HepG2 (cell line): ENCODE measurements at regions not wholly inside any gene's neighbourhood (a gene's known extent, or its start where the extent isn't known, plus 50 kb on each side); places are given as distances from the start of the nearest gene placed in this dataset.

Experiments used
- ATAC-seq: fragments of 200-7000 bp; cut with Tn5 transposase; 3 replicates; pipeline ENCODE4 v1.9.1; 2020; ENCODE audit warnings: mild to moderate bottlenecking, moderate library complexity
- BruUV-seq: library from RNA; stranded (reverse); fragments of 400-500 nt; replicated peaks from 2 replicates; lab custom pipeline; 2021; lab: Mats Ljungman, UMichigan
- CTCF ChIA-PET: fragments of 300-600 bp; formaldehyde crosslinking; extraction: SDS; loops from one replicate; lab custom pipeline; 2021; ENCODE audit warnings: low total read pairs, inconsistent platforms, low intra/inter-chr PET ratio; lab: Yijun Ruan, JAX
- POLR2A ChIA-PET: fragments of 350-600 bp; sonication (Branson Sonifier 250); formaldehyde crosslinking; loops from one replicate; lab custom pipeline; 2020; ENCODE audit warnings: antibody characterized with exemption, inconsistent platforms; lab: Yijun Ruan, JAX
- DNase-seq: peaks from one replicate; pipeline ENCODE4 v3.0.0-alpha.2; 2015; ENCODE audit warnings: low spot score
- FAIRE-seq: peaks from 3 replicates; lab custom pipeline; 2011; peaks lifted over from hg19 to GRCh38; lab: Jason Lieb, UNC
- H2AFZ ChIP-seq: one replicate; pipeline ENCODE4 v1.6.1; 2011; ENCODE audit warnings: low read length, inconsistent platforms
- H3K27ac ChIP-seq: fragments of 300-600 bp; 3 replicates; pipeline ENCODE4 v1.8.0; 2011; ENCODE audit warnings: mixed run types, mild to moderate bottlenecking, mixed read lengths, low read length, inconsistent platforms; ENCODE audit not compliant: insufficient read depth; ENCODE audit errors: extremely low read length
- H3K27me3 ChIP-seq, 2 experiments: fragments of 200-600 bp in 1 of 2; 2 replicates in 1 of 2; 3 replicates in 1 of 2; pipeline versions ENCODE4 v1.6.0 to v1.8.0; 2011; ENCODE audit warnings: low read length in 2 of 2, mild to moderate bottlenecking in 2 of 2, moderate library complexity in 2 of 2, inconsistent platforms in 1 of 2; ENCODE audit not compliant: insufficient read depth in 2 of 2, control insufficient read depth in 1 of 2
- H3K36me3 ChIP-seq, 2 experiments: fragments of 200-600 bp in 1 of 2; replicated peaks in 1 of 2; 2 replicates in 1 of 2; 3 replicates in 1 of 2; pipeline versions ENCODE4 v1.5.1 to v1.8.0; 2011; ENCODE audit warnings: low read length in 2 of 2, inconsistent platforms in 1 of 2; ENCODE audit not compliant: insufficient read depth in 2 of 2, control insufficient read depth in 1 of 2
- H3K4me1 ChIP-seq: 2 replicates; pipeline ENCODE4 v1.5.1; 2012; ENCODE audit warnings: low read length, inconsistent platforms; ENCODE audit not compliant: insufficient read depth
- H3K4me2 ChIP-seq: 2 replicates; pipeline ENCODE4 v1.6.0; 2011; ENCODE audit warnings: low read depth, low read length, inconsistent platforms
- H3K4me3 ChIP-seq, 3 experiments: fragments of 200-600 bp in 1 of 3; sonication (generic), shearing (Covaris generic) in 1 of 3; replicated peaks in 1 of 3; 2 replicates each; pipeline ENCODE4 v1.5.1; 2011 to 2016; ENCODE audit warnings: low read length in 3 of 3, inconsistent platforms in 2 of 3, low read depth in 2 of 3, mild to moderate bottlenecking in 2 of 3, control low read depth in 1 of 3, mixed read lengths in 1 of 3; ENCODE audit not compliant: insufficient read depth in 1 of 3
- H3K79me2 ChIP-seq: one replicate; pipeline ENCODE4 v1.6.1; 2011; ENCODE audit warnings: low read length, inconsistent platforms; ENCODE audit not compliant: insufficient read depth
- H3K9ac ChIP-seq: 2 replicates; pipeline ENCODE4 v1.6.0; 2011; ENCODE audit warnings: mild to moderate bottlenecking, low read depth, low read length, inconsistent platforms; ENCODE audit not compliant: insufficient read depth
- H3K9me3 ChIP-seq: 2 replicates; pipeline ENCODE4 v1.5.1; 2012; ENCODE audit warnings: mild to moderate bottlenecking, low read length
- H4K20me1 ChIP-seq: 2 replicates; pipeline ENCODE4 v1.6.0; 2011; ENCODE audit warnings: inconsistent platforms, mild to moderate bottlenecking, low read length, moderate library complexity; ENCODE audit not compliant: insufficient read depth
- CERS6 ChIP-seq: sonication (generic); formaldehyde crosslinking; IDR thresholded peaks from 2 replicates; pipeline ENCODE4 v1.5.0; 2020; ENCODE audit warnings: missing genetic modification reagents
- DMTF1 ChIP-seq: sonication (generic); formaldehyde crosslinking; IDR thresholded peaks from 2 replicates; pipeline ENCODE4 v1.4.0; 2020; ENCODE audit warnings: mild to moderate bottlenecking, missing genetic modification reagents
- E2F1 ChIP-seq: sonication (generic); formaldehyde crosslinking; IDR thresholded peaks from 2 replicates; pipeline ENCODE4 v1.5.0; 2020; ENCODE audit warnings: missing genetic modification reagents
- FOXO4 ChIP-seq: sonication (generic); formaldehyde crosslinking; conservative IDR thresholded peaks from 2 replicates; pipeline ENCODE4 v1.8.1; 2023; ENCODE audit warnings: missing genetic modification reagents
- MAFF ChIP-seq: IDR thresholded peaks from 2 replicates; pipeline ENCODE4 v1.6.1; 2011; ENCODE audit warnings: low read depth, low read length, improper control_type of control experiment
- MAFK ChIP-seq, 2 experiments: IDR thresholded peaks in 1 of 2; conservative IDR thresholded peaks in 1 of 2; 2 replicates each; pipeline ENCODE4 v1.6.1; 2011; ENCODE audit warnings: improper control_type of control experiment in 2 of 2, low read length in 2 of 2
- WGBS: methylation state at CpG from one replicate; pipeline ENCODE4 v1.1.6; 2017; ENCODE audit warnings: low lambda C conversion rate; 5-methylcytosine and 5-hydroxymethylcytosine counted together
- in situ Hi-C: cut with HindIII; loops from 2 replicates; pipeline ENCODE4 v1.10.0; 2017; ENCODE audit warnings: low pct_unique_long_range_greater_than_20kb; ENCODE audit not compliant: extremely low pct_ligation_motif_present
- intact Hi-C: fragments of 100-400 bp; cut with micrococcal nuclease; formaldehyde crosslinking; loops from one replicate; pipeline ENCODE4 v1.10.0; 2022; ENCODE audit not compliant: unreplicated experiment

GRCh38 chr11:97414801-97415200 lies 1025.0 kb downstream of the JRKL start:
- Histone ChIP-seq H2AFZ (no peak overlapping the region), H4K20me1 (no peaks in the 10 kb centered on the region), H3K27me3 (no peaks in the 10 kb centered on the region), H3K4me3 (no peak overlapping the region), H3K27ac (no peak overlapping the region), H3K79me2 (no peaks in the 10 kb centered on the region), H3K9me3 (peaks cover 8% of the 10 kb centered on the region), H3K4me2 (no peak overlapping the region), H3K36me3 (no peaks in the 10 kb centered on the region), H3K4me1 (no peaks in the 10 kb centered on the region), H3K9ac (no peak overlapping the region)
- ChIA-PET POLR2A (no interaction called here), CTCF (no interaction called here)
- in situ Hi-C loops (no loop called here), intact Hi-C loops (no loop called here)
- no TSS peak for BruUV-seq
- ATAC-seq (no peak), FAIRE-seq (no peak), DNase-seq (no peak)
- 0% methylated on average over 2 of the region's 2 CpGs for WGBS
- TF ChIP-seq FOXO4, result no peak
- no peak for TF ChIP-seq E2F1 (CRISPR knock-in tag)
- no peak for TF ChIP-seq CERS6 (CRISPR knock-in tag)

GRCh38 chr11:97419729-97420128 lies 1029.9 kb downstream of the JRKL start:
- intact Hi-C loops, result no loop called here
- Histone ChIP-seq H3K4me2 (no peak overlapping the region), H4K20me1 (no peaks in the 10 kb centered on the region), H3K27me3 (no peaks in the 10 kb centered on the region), H3K27ac (no peak overlapping the region), H3K4me3 (no peak overlapping the region), H3K9me3 (no peaks in the 10 kb centered on the region), H3K4me1 (no peaks in the 10 kb centered on the region), H2AFZ (no peak overlapping the region), H3K36me3 (no peaks in the 10 kb centered on the region), H3K9ac (no peak overlapping the region), H3K79me2 (no peaks in the 10 kb centered on the region)
- TF ChIP-seq MAFF, result peak; percentile 54; the same call in 1 of the 2 replicates
- TF ChIP-seq DMTF1 (CRISPR knock-in tag), result no peak
- TF ChIP-seq MAFK (conservative IDR thresholded peaks at IDR 0.05 in 1 of 2, IDR thresholded peaks at IDR 0.05 in 1 of 2; ENCODE audit: low read length in 2 of 2), result peak; percentile 66 to 82
- DNase-seq (no peak), ATAC-seq (no peak), FAIRE-seq (no peak)
- CTCF ChIA-PET, result no interaction called here
- in situ Hi-C loops, result no loop called here
- POLR2A ChIA-PET, result no interaction called here
- BruUV-seq, result no TSS peak
